Suppressor macrophage treated with lipopolysaccharide for 4 hours (primary cell): ENCODE measurements at regions not wholly inside any gene's neighbourhood (a gene's known extent, or its start where the extent isn't known, plus 50 kb on each side); places are given as distances from the start of the nearest gene placed in this dataset.

Experiments
- DNase-seq: peaks from one replicate; pipeline ENCODE4 v3.0.0-alpha.2; 2020

GRCh38 chr9:26735160-26735559 lies 157.4 kb downstream of the CAAP1 start:
- no peak for DNase-seq

GRCh38 chr9:26729187-26729586 lies 163.4 kb downstream of the CAAP1 start:
- no peak for DNase-seq

DNA sequence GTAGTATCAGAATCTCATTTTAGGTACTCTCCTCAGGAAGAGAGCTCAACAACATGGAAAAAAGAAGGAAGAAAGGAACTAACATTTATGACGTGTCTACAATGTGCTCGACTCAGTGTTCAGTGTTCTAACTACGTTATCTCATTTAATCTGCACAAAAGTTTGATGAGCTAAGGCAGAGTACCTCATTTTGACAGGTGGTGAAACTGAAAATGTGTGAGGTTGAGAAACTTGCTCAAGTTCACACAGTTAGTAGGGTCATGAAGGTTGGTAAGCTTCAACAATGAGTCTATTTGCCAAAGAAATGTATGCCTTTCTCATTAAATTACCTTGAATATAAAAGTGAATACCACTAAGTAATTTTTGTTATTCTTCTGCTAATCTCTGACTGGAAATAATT lies 165.1 kb downstream of the CAAP1 start:
- DNase-seq: no peak

GRCh38 chr9:26725573-26725972 lies 167.0 kb downstream of the CAAP1 start:
- no peak for DNase-seq

- DNase-seq: peak; percentile 18
Measured at GRCh38 chr9:26723486-26723885, 169.1 kb downstream of the CAAP1 start.

DNA sequence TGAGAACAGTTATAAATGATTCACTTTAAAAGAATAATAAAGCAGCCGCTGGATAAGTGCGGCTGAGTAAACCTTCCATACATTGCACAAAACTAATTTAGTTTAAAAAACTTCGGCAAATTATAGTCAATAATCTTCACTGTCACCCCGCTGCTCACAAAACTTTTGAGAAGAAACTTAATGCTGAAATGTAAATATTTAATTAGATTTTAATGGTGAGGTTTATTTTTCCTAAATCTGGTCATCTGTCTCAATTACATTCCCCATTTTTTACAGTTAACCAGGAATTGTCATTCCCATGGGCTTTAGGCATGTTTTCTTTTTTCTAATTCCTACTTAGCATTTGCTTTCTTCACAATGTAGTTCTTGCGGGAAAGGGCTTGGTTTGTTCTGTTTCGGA lies 169.8 kb downstream of the CAAP1 start:
- DNase-seq: no peak

DNA sequence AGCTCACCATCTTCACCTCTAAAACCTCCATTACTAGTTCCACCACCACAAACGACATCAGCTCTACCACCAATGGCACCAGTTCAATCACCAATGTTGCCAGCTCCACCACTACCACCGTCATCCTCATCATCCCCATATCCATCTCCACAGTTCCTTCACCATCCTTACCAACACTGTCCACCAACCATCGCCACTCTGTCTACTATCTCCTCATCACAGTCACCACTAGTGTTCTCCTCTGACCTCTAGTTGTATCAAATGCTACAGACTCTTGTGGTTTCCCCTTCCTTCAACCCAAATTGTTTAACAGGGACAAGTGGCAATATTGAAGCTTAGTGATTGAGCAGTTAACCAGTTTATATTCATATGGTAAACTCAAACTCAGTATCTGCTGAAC lies 182.6 kb downstream of the CAAP1 start:
- DNase-seq: no peak

GRCh38 chr9:26706223-26706622 lies 186.4 kb downstream of the CAAP1 start:
- no peak for DNase-seq

- no peak for DNase-seq
Measured at GRCh38 chr9:26695298-26695622, 197.3 kb downstream of the CAAP1 start.

DNA sequence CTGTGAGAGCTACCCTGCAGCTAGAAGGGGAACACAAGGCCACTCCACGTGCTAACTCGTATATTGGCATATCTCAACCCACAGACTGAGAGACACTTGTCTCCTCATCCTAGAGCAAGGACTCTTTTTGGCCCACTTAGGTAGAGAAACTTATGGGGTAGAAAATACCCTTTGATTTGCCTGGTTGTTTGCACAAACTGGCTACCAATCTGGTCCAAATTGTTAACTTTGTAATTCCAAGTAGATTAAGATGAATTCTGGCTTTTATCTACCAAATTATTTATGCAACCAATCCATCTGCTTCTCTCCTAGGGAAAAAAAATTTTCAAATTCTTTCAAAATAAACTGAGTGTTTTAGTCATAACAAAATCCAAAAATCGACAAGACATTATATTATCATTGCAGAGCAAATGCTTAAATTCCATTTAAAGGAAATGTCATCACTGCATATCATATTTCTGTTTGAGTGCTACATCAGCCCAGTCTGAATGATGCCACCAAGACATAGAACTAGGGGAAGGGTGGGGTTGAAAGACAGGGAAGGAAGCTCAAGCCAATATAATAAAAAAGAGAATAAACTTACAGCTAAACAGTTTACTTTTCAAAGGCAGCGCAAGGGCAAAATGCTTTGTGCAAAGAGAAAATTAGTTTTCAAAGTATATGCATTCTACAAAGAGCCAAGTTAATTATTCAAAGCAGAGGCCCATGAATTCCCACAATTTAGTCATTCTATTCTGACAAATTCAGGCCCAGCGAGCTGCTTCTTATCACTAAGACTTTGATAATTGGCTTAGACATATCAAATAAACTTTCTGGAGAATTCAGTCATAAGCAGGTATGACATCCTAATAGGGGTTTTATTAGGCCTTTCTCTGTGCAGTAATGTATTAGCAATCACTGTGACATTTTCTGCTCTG lies 198.0 kb downstream of the CAAP1 start:
- no peak for DNase-seq

GRCh38 chr9:26689041-26689440 lies 203.6 kb downstream of the CAAP1 start:
- DNase-seq: no peak

DNA sequence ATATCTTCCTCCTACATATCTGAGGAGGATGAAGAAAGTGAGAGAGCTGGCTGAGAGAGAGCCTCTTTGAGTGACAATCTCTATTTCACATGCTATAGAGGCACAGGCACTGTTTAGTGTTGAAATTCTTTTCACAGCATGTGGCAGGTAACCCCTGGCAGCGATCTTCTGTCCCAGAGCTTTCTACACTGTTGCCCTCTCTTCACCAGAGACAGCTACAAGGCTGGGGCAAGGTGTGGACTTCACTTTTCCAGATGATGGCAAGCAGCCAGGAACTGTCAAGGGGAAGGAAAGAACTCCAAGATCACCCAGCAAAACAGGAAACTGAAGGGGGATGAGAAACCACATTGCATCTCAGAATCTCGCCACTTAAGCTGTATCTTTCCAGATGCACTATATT lies 205.2 kb downstream of the CAAP1 start:
- DNase-seq: no peak

GRCh38 chr9:26685818-26686217 lies 206.8 kb downstream of the CAAP1 start:
- DNase-seq: no peak

DNA sequence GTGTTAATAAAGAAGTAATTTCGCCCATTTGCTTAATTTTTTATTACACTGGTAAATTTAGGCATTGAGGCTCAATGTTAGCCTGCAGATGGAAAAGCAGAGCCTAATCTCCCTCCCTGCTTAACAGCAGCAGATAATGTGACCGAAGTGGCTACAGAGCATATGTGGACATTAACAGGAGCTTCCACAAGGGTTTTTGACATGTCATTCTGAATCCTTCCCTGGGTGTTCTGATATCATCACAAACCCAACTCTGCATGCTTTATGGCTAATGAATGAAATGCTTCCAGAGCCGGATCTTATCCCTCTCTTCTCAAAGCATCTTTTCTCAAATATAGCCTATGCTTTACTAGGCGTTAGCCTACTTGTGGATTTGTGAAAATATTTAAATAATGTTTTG lies 208.6 kb downstream of the CAAP1 start:
- DNase-seq: no peak

DNA sequence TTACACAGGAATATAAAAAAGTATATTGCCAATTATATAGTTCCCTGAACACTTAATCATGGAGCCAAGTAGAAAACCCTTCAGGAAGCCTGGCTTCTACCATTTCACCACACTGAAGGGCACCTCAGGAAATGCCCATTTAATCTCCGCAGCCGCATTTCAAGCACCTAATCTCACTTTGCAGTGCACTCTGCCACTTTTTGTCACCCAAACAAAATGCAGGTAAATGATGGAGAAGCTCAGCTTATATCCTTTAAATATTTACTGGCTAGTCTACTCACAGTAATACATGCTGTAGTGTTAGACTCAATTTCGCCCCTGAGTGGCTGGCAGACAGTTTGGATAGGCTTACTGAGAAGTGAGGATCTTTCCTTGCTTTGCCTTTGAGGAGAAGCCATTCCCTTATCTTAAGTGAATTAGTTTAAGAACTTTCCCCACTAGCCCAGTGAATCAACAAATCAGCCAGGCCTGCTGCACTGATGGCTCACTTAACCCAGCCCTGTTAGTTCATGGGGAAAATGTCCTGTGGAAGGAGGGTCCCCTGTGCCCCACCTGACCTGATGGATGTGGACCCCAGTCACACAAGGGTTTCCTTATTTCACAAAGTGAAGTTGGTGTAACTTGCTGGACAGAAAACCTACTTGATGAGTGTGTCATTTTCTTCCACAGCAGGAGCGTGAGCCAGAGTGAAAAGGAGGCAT lies 209.7 kb downstream of the CAAP1 start:
- no peak for DNase-seq

DNA sequence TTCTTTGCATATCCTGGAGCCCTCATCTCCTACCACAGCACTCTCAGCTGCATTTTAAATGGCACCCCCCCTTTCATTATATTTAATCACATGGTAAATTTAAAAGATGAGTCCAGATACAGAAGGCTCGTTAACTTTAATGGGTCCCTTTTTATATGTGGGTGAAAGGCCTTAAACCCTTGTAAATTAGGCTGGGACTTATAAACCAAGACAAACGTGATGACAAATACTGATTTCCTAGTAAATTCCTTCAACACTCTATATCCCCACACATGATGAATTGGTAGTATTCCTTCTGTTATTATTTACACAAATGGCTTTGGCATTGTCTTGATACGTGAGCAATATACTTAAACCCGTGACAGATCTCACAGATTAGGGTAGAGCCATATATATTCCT lies 210.6 kb downstream of the CAAP1 start:
- no peak for DNase-seq

GRCh38 chr9:26677965-26678706 lies 214.5 kb downstream of the CAAP1 start:
- DNase-seq: no peak

GRCh38 chr9:26675035-26675434 lies 217.6 kb downstream of the CAAP1 start:
- DNase-seq: no peak

DNA sequence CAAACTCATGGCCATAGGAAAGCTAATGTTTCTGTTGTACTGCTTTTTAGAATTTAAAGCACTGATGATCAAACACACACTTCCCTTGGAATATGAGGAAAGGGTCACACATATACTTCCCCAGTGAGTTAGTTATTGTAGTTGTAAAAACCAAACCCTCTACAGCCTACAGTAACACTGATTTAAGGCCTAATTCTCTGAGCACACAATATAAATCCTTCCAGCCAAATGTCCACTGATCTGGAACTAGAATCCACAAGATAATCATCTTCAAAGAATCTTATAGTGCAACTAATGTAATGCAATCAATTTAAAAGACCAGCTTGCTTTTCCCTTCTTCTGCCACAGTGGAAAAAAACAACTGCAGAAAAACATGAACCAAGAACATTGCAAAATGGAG lies 219.3 kb downstream of the CAAP1 start:
- no peak for DNase-seq

DNA sequence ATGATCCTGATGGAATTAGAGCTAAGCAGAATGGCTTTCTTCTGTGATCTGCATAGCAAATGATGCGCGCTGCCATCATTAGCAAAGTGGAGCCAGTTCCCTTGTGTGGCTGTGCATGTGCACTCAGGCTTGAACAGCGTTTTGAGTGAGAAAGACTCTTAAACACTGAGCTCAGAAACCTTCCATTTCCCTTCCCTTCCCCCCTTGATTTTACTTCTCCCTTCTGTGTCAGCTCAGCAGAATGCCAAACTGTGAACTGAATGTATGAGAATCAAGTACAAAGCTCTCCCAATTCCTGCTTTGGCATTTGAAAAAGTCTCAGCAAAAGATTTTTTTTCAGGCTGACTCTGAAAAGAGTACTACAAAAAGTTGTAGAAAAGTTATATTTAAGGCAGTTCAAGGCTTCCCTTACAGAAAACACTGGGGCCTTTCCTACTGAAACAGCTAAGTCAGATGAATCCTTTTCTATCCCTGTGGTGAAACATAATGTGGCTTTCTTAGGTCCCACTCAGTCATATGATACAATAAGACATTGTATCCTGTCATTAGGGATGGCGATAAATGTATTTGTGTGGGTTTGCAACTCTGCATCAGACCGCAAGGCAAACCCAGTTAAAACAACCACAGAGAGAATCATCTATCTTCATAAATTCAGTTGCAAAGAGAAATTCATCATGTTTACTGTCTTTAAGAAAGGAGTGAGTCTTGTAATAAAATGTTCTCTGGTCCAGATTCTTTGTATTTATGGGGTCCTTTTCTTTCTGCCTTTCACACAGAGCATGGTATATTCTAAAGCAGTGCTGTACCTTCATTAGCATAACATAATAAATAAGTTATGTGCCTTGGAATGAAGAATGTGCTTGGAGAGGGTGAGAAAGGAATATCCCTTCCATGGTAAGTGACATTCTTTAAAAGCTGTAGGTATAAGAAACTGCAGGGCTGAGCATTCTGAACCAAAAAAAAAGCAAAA lies 222.6 kb downstream of the CAAP1 start:
- DNase-seq: no peak

DNA sequence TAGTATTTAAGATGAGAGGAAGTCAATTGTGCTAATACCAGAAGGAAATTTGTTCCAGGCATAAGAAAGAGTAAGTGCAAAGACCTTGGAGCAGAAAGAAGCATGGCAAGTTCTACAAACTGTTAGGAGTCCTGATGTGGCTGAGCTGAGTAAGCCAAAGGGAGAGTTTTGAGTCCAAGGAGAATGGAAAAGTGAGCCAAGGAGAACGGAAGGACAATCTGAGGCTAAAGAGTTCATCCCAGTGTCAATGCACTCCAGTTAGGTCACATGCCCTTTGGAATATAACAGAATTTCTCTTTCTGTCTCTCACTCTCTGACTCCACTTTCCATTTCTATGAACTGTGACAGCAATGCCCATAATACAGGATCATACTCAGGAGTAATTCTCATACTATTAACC lies 224.7 kb downstream of the CAAP1 start:
- no peak for DNase-seq

DNA sequence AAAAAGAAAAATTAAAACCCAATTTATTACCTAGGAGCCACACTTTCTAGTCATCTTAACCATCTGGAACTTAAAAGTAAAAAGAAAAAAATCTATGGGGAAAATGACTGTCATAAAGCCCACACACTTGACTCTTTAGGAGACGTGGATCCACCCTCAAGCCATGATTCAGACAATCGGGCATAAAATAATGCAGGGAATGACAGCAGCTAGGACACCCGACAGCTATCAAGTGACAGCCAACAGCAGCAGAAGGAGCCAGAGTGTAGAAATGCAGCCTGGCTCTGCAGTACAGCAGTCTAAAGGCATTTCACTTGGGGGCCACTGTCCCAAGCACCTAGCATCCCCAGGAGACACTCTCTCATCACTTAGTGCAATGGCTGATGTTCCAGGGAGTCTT lies 226.9 kb downstream of the CAAP1 start:
- no peak for DNase-seq
